ENCODE measurements at regions not wholly inside any gene's neighbourhood (a gene's known extent, or its start where the extent isn't known, plus 50 kb on each side); places are given as distances from the start of the nearest gene placed in this dataset.

DNA sequence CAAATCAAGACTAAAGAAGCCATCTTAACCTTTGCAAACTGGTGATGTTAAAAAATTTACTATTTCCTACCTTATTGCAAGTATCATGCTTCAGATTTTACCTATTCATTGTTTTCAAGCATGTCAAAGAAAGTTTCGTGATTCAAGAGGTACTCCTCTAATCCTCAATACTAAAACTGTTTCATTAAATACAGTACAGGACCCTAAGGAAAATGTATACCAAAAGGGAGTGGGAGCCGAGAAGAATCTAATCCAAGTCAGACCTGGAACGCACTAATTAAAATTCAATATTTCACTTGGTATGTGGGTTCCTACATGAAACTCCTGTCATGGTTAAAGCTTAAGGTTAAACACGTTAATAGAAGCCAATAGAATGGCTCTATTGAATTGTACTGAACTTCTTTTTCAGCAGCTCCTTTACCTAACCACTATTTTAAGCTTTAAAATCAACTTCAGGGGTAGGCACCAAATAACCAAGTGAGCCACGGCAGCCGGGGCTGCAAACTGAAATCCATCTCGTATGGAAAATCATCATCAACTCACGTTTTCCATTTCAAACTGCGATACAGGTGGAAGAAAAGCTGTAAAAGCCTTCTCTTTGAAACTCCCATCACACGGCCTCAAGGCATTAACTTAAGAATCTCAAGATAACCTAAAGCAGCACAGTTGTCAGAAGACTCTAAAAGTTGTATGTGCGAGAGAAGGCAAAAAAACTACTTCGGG lies 188.8 kb downstream of the ZEB2 start (continued):
- TF ChIP-seq, protein P1, sequence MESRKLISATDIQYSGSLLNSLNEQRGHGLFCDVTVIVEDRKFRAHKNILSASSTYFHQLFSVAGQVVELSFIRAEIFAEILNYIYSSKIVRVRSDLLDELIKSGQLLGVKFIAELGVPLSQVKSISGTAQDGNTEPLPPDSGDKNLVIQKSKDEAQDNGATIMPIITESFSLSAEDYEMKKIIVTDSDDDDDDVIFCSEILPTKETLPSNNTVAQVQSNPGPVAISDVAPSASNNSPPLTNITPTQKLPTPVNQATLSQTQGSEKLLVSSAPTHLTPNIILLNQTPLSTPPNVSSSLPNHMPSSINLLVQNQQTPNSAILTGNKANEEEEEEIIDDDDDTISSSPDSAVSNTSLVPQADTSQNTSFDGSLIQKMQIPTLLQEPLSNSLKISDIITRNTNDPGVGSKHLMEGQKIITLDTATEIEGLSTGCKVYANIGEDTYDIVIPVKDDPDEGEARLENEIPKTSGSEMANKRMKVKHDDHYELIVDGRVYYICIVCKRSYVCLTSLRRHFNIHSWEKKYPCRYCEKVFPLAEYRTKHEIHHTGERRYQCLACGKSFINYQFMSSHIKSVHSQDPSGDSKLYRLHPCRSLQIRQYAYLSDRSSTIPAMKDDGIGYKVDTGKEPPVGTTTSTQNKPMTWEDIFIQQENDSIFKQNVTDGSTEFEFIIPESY (IDR thresholded peaks at IDR 0.05), result no peak
- no peak for TF ChIP-seq ATF3 (IDR thresholded peaks at IDR 0.05)

GRCh38 chr2:144329472-144329871 lies 190.4 kb downstream of the ZEB2 start:
- H3K4me3 ChIP-seq (ENCODE audit: low read depth in 1 of 3, low read length in 3 of 3), result no peak overlapping the region
- TF ChIP-seq SP1 (IDR thresholded peaks at IDR 0.05), result no peak
- no peak for DNase-seq (ENCODE audit: low spot score)
- H3K9ac ChIP-seq (ENCODE audit: low read depth in 1 of 2, low read length in 2 of 2), result no peak overlapping the region
- no peaks in the 10 kb centered on the region for H3K27me3 ChIP-seq (ENCODE audit: control insufficient read depth in 4 of 4, insufficient read depth in 4 of 4, low read length in 3 of 4)
- WGBS, result 95% methylated on average over 2 of the region's 2 CpGs
- H3K4me1 ChIP-seq (ENCODE audit: control insufficient read depth in 4 of 4, insufficient read depth in 4 of 4, low read length in 3 of 4), result peaks cover 0 to 14% (median 10%) of the 10 kb centered on the region in 4 donors
- H3K9me3 ChIP-seq (ENCODE audit: control insufficient read depth in 4 of 4, low read length in 3 of 4), result no peaks in the 10 kb centered on the region
- no peaks in the 10 kb centered on the region for H3K36me3 ChIP-seq (ENCODE audit: control insufficient read depth in 4 of 4, insufficient read depth in 3 of 4, low read depth in 1 of 4, low read length in 3 of 4)
- no peak overlapping the region for H3K27ac ChIP-seq (ENCODE audit: low read depth in 1 of 2, low read length in 2 of 2)

DNA sequence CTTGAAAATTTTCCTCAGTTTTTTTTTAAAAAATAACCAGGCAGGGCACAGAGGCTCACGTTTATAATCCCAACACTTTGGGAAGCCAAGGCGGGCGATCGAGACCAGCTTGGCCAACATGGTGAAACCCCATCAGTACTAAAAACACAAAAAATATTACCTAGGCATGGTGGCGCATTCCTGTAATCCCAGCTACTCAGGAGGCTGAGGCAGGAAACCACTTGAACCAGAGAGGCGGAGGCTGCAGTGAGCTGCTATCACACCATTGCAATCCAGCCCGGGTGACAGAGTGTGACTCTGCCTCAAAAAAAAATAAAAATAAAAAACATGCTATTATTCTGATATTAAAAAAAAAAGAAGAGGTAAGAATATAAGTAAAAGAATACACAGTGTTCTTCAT lies 191.0 kb downstream of the ZEB2 start:
- no peak for TF ChIP-seq SP1 (IDR thresholded peaks at IDR 0.05)
- no peak for TF ChIP-seq EGR1 (IDR thresholded peaks at IDR 0.05; ENCODE audit: low read depth in 2 of 2)
- TF ChIP-seq JUND (IDR thresholded peaks at IDR 0.05), result no peak
- no peak for TF ChIP-seq RAD21 (IDR thresholded peaks at IDR 0.05)
- TF ChIP-seq FOXA1 (IDR thresholded peaks at IDR 0.05), result no peak
- TF ChIP-seq HNF4G (IDR thresholded peaks at IDR 0.05), result no peak
- no peak for TF ChIP-seq YY1 (IDR thresholded peaks at IDR 0.05)
- no peak for TF ChIP-seq FOXA2 (IDR thresholded peaks at IDR 0.05)
- TF ChIP-seq, protein P2, sequence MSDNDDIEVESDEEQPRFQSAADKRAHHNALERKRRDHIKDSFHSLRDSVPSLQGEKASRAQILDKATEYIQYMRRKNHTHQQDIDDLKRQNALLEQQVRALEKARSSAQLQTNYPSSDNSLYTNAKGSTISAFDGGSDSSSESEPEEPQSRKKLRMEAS (IDR thresholded peaks at IDR 0.05), result no peak
- TF ChIP-seq, protein P1 (IDR thresholded peaks at IDR 0.05), result no peak
- TF ChIP-seq, protein P3, sequence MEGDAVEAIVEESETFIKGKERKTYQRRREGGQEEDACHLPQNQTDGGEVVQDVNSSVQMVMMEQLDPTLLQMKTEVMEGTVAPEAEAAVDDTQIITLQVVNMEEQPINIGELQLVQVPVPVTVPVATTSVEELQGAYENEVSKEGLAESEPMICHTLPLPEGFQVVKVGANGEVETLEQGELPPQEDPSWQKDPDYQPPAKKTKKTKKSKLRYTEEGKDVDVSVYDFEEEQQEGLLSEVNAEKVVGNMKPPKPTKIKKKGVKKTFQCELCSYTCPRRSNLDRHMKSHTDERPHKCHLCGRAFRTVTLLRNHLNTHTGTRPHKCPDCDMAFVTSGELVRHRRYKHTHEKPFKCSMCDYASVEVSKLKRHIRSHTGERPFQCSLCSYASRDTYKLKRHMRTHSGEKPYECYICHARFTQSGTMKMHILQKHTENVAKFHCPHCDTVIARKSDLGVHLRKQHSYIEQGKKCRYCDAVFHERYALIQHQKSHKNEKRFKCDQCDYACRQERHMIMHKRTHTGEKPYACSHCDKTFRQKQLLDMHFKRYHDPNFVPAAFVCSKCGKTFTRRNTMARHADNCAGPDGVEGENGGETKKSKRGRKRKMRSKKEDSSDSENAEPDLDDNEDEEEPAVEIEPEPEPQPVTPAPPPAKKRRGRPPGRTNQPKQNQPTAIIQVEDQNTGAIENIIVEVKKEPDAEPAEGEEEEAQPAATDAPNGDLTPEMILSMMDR (IDR thresholded peaks at IDR 0.05; ENCODE audit: low read depth, low read length, missing input control), result no peak
- TF ChIP-seq, protein P4, sequence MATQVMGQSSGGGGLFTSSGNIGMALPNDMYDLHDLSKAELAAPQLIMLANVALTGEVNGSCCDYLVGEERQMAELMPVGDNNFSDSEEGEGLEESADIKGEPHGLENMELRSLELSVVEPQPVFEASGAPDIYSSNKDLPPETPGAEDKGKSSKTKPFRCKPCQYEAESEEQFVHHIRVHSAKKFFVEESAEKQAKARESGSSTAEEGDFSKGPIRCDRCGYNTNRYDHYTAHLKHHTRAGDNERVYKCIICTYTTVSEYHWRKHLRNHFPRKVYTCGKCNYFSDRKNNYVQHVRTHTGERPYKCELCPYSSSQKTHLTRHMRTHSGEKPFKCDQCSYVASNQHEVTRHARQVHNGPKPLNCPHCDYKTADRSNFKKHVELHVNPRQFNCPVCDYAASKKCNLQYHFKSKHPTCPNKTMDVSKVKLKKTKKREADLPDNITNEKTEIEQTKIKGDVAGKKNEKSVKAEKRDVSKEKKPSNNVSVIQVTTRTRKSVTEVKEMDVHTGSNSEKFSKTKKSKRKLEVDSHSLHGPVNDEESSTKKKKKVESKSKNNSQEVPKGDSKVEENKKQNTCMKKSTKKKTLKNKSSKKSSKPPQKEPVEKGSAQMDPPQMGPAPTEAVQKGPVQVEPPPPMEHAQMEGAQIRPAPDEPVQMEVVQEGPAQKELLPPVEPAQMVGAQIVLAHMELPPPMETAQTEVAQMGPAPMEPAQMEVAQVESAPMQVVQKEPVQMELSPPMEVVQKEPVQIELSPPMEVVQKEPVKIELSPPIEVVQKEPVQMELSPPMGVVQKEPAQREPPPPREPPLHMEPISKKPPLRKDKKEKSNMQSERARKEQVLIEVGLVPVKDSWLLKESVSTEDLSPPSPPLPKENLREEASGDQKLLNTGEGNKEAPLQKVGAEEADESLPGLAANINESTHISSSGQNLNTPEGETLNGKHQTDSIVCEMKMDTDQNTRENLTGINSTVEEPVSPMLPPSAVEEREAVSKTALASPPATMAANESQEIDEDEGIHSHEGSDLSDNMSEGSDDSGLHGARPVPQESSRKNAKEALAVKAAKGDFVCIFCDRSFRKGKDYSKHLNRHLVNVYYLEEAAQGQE (IDR thresholded peaks at IDR 0.05), result no peak
- no peak for TF ChIP-seq NR2F2 (IDR thresholded peaks at IDR 0.05)
- no peak for TF ChIP-seq GABPA (IDR thresholded peaks at IDR 0.05 in 1 of 2, conservative IDR thresholded peaks at IDR 0.05 in 1 of 2)
- no peak for TF ChIP-seq ATF3 (IDR thresholded peaks at IDR 0.05)
- TF ChIP-seq TAF1 (conservative IDR thresholded peaks at IDR 0.05), result no peak
- no peak for TF ChIP-seq HNF4A (conservative IDR thresholded peaks at IDR 0.05)
- no peak for TF ChIP-seq RXRA (IDR thresholded peaks at IDR 0.05)
- H3K4me3 ChIP-seq (ENCODE audit: low read depth in 1 of 3, low read length in 3 of 3), result no peak overlapping the region
- H3K36me3 ChIP-seq (ENCODE audit: control insufficient read depth in 4 of 4, insufficient read depth in 3 of 4, low read depth in 1 of 4, low read length in 3 of 4), result no peaks in the 10 kb centered on the region
- no peak overlapping the region for H3K27ac ChIP-seq (ENCODE audit: low read depth in 1 of 2, low read length in 2 of 2)
- DNase-seq (ENCODE audit: low spot score), result no peak
- H3K9ac ChIP-seq (ENCODE audit: low read depth in 1 of 2, low read length in 2 of 2), result no peak overlapping the region
- 90% methylated on average over 7 of the region's 7 CpGs for WGBS
- no peaks in the 10 kb centered on the region for H3K27me3 ChIP-seq (ENCODE audit: control insufficient read depth in 4 of 4, insufficient read depth in 4 of 4, low read length in 3 of 4)
- no peaks in the 10 kb centered on the region for H3K9me3 ChIP-seq (ENCODE audit: control insufficient read depth in 4 of 4, low read length in 3 of 4)
- H3K4me1 ChIP-seq (ENCODE audit: control insufficient read depth in 4 of 4, insufficient read depth in 4 of 4, low read length in 3 of 4), result peaks cover 0 to 14% (median 10%) of the 10 kb centered on the region in 4 donors
